Body of pancreas (tissue), 4 donors: ENCODE measurements at regions not wholly inside any gene's neighbourhood (a gene's known extent, or its start where the extent isn't known, plus 50 kb on each side); places are given as distances from the start of the nearest gene placed in this dataset.

Experiments used
- ATAC-seq: fragments of 150-250 bp; one replicate; pipeline ENCODE4 v1.9.1; 2016
- DNase-seq, 4 donors: peaks; one replicate each; pipeline ENCODE4 v3.0.0-alpha.2; 2019
- H3K27ac ChIP-seq, 4 donors: fragments of 200-600 bp; sonication (generic); 1 replicate in 3 of 4; 2 replicates in 1 of 4; pipeline versions ENCODE4 v1.5.1 to v1.6.1; 2016 to 2019; ENCODE audit warnings: mild to moderate bottlenecking in 1 of 4, mixed read lengths in 1 of 4, moderate library complexity in 1 of 4
- H3K27me3 ChIP-seq, 2 donors: fragments of 200-600 bp; sonication (generic); one replicate each; pipeline ENCODE4 v1.6.0; 2016; ENCODE audit warnings: mild to moderate bottlenecking in 1 of 2
- H3K36me3 ChIP-seq, 2 donors: fragments of 200-600 bp; sonication (generic); replicated peaks in 1 of 2; 2 replicates each; pipeline ENCODE4 v1.5.1; 2016; ENCODE audit warnings: low read depth in 2 of 2; ENCODE audit not compliant: insufficient read depth in 1 of 2
- H3K4me1 ChIP-seq: fragments of 200-600 bp; sonication (generic); one replicate; pipeline ENCODE4 v1.6.0; 2016
- H3K4me3 ChIP-seq, 2 donors: fragments of 200-600 bp; sonication (generic); 1 replicate in 1 of 2; 2 replicates in 1 of 2; pipeline ENCODE4 v1.5.1; 2016 to 2019
- H3K9me3 ChIP-seq, 3 donors: fragments of 200-600 bp; sonication (generic); 1 replicate in 2 of 3; 2 replicates in 1 of 3; pipeline ENCODE4 v1.5.1; 2016
- CTCF ChIP-seq, 7 experiments: fragments of 450-650 bp in 4 of 7; fragments of 200-600 bp in 3 of 7; sonication (generic) in 3 of 7; IDR thresholded peaks; one replicate each; pipeline ENCODE4 v1.5.1; 2016 to 2019; ENCODE audit warnings: antibody characterized with exemption in 7 of 7
- POLR2A ChIP-seq, 3 donors: fragments of 450-650 bp; IDR thresholded peaks; one replicate each; pipeline ENCODE4 v1.6.1; 2016; ENCODE audit warnings: antibody characterized with exemption in 3 of 3, mild to moderate bottlenecking in 2 of 3
- WGBS, 2 donors: methylation state at CpG; one replicate each; pipeline ENCODE4 v1.1.5; 2017; 5-methylcytosine and 5-hydroxymethylcytosine counted together
- intact Hi-C: fragments of 100-400 bp; cut with DNase I; formaldehyde crosslinking; loops from one replicate; pipeline ENCODE4 v1.15.1; 2023

- intact Hi-C loops: no loop called here
- no peak for ATAC-seq
- DNase-seq: no peak
Measured at GRCh38 chr15:77853008-77853328, 220.3 kb upstream of the LINGO1 start.

GRCh38 chr15:77852241-77853007 lies 219.7 kb upstream of the LINGO1 start:
- no peak for ATAC-seq
- no peaks in the 10 kb centered on the region for H3K9me3 ChIP-seq
- DNase-seq: peak in 1 of 4 donors; percentile 2
- H3K27ac ChIP-seq: no peak overlapping the region
- no peaks in the 10 kb centered on the region for H3K27me3 ChIP-seq
- intact Hi-C loops: no loop called here
- no peaks in the 10 kb centered on the region for H3K36me3 ChIP-seq
- TF ChIP-seq CTCF (IDR thresholded peaks at IDR 0.05): no peak
- TF ChIP-seq POLR2A (IDR thresholded peaks at IDR 0.05): no peak
- 65 to 69% methylated on average over 22 of the region's 23 CpGs for WGBS, 2 donors
- H3K4me1 ChIP-seq: no peaks in the 10 kb centered on the region
- H3K4me3 ChIP-seq: no peak overlapping the region

More at GRCh38 chr15:77853008-77853328, 220.3 kb upstream of the LINGO1 start:
- no peaks in the 10 kb centered on the region for H3K27me3 ChIP-seq
- H3K9me3 ChIP-seq: no peaks in the 10 kb centered on the region
- no peaks in the 10 kb centered on the region for H3K4me1 ChIP-seq
- no peaks in the 10 kb centered on the region for H3K36me3 ChIP-seq
- H3K4me3 ChIP-seq: no peak overlapping the region
- no peak for TF ChIP-seq POLR2A (IDR thresholded peaks at IDR 0.05)
- no peak for TF ChIP-seq CTCF (IDR thresholded peaks at IDR 0.05)
- H3K27ac ChIP-seq: no peak overlapping the region
- 75 to 78% methylated on average over 7 of the region's 7 CpGs for WGBS, 2 donors

DNA sequence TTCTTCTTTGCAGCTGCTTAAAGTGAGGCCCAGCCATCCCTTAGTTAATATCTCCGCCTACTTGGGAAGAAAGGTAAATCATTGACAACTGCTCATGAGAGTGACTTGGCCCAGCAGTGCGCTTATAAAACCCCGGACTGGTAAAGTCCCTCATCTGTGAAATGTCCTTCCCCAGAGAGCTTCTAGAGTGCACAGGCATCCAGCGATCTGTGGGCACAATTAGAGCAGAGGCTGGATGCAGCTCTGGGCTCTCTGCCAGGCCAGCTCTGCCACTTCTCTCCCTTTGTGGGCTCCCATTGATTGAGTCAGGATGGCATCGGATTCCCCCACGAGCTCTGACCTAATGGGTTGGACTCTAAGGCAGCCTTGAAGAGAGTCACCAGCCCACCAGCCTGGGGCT lies 219.0 kb upstream of the LINGO1 start:
- no peak for ATAC-seq
- no peak overlapping the region for H3K4me3 ChIP-seq
- intact Hi-C loops: no loop called here
- H3K36me3 ChIP-seq: no peaks in the 10 kb centered on the region
- DNase-seq: peak in 1 of 4 donors; percentile 13
- H3K27ac ChIP-seq: no peak overlapping the region
- TF ChIP-seq POLR2A (IDR thresholded peaks at IDR 0.05): no peak
- TF ChIP-seq CTCF (IDR thresholded peaks at IDR 0.05): no peak
- H3K9me3 ChIP-seq: no peaks in the 10 kb centered on the region
- H3K27me3 ChIP-seq: no peaks in the 10 kb centered on the region
- H3K4me1 ChIP-seq: no peaks in the 10 kb centered on the region
- WGBS, 2 donors: 34 to 41% methylated on average over 6 of the region's 6 CpGs

DNA sequence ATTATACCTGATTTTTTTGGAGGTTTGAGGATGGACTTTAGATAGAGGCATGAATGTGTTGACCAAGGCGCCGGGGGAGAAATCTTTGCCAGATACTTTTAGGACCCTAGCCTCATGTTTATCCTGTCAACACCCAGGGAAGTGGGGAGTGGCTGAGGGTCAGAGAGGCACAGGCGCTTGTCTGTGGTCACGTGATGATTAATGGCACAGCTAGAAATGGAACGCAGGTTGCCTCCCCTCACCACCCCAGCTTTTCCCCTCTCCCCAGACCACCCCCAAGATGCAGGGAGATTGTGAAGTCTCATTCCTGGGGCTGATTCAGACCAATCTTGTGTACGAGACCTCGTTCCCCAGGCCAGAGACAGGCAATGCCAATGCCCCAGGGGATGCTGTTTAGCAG lies 218.4 kb upstream of the LINGO1 start:
- intact Hi-C loops: no loop called here
- no peak for ATAC-seq
- Histone ChIP-seq H3K4me3 (no peak overlapping the region), H3K27me3 (no peaks in the 10 kb centered on the region), H3K36me3 (no peaks in the 10 kb centered on the region), H3K27ac (no peak overlapping the region), H3K4me1 (no peaks in the 10 kb centered on the region), H3K9me3 (no peaks in the 10 kb centered on the region)
- no peak for TF ChIP-seq CTCF (IDR thresholded peaks at IDR 0.05)
- TF ChIP-seq POLR2A (IDR thresholded peaks at IDR 0.05): no peak
- DNase-seq: no peak
- WGBS, 2 donors: 54 to 62% methylated on average over 7 of the region's 7 CpGs

DNA sequence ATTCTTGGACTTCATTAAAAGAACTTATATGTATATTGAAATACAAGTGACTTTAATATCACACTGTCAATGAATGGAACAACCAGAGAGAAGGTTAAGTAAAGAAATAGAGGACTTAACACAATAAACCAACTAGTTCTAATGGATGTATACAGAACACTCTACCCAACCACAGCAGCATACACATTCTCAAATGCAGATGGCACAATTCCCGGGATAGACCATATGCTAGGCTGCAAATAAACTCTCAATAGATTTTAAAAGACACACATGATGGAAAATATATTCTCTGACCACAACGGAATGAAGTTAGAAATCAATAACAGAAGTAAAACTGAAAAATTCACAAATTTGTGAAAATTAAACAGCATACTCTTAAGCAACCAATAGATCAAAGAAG lies 214.3 kb upstream of the LINGO1 start:
- ATAC-seq: no peak
- no peak overlapping the region for H3K4me3 ChIP-seq
- no peaks in the 10 kb centered on the region for H3K9me3 ChIP-seq
- H3K27ac ChIP-seq: no peak overlapping the region
- WGBS, 2 donors: 32 to 35% methylated on average over 2 of the region's 2 CpGs
- H3K36me3 ChIP-seq: no peaks in the 10 kb centered on the region
- H3K27me3 ChIP-seq: no peaks in the 10 kb centered on the region
- H3K4me1 ChIP-seq: no peaks in the 10 kb centered on the region
- intact Hi-C loops: no loop called here
- TF ChIP-seq CTCF (IDR thresholded peaks at IDR 0.05) (no peak), POLR2A (IDR thresholded peaks at IDR 0.05) (no peak)
- no peak for DNase-seq
